Nucleus accumbens (tissue), 56 donors: ENCODE measurements at regions not wholly inside any gene's neighbourhood (a gene's known extent, or its start where the extent isn't known, plus 50 kb on each side); places are given as distances from the start of the nearest gene placed in this dataset.
"Not testable (repeated sequence)": the region's sequence is repeated elsewhere in the genome, so short reads cannot be mapped to it uniquely, and the experiment has no call there.

Experiments
- DNase-seq, 56 donors: peaks; one replicate each; lab custom pipeline; 2025; lab: John Stamatoyannopoulos, UW

DNA sequence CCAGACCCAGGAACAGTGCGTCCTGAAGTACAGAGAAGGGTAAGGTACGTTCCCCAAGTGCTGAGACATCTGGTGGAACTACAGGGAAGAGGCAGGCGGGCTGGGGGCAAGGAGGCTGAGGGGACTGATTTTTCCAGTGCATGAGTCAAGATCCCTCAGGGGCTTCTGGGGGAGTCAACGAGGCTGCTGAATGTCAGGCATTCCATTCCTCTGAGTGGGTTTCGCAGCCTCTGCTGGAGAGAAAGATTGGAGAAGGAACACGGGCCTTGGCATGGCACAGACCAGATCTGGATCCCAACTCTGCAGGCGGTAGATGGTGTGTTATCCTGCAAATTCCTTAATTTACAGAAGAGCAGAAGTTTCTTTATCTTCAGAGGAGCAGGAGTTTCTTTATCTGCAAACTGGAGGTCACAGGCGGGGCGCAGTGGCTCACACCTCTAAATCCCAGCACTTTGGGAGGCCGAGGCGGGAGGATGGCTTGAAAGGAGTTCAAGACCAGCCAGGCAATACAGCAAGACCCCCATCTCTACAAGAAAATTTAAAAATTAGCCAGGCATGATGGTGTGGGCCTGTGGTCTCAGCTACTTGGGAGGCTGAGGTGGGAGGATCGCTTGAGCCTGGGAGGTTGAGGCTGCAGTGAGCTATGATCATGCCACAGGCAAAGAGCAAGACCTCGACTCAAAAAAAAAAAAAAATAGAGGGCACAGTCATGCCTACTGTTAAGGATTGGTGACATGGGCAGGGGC, 132.6 kb upstream of the MAP1LC3B2 start:
- DNase-seq: no peak

DNA sequence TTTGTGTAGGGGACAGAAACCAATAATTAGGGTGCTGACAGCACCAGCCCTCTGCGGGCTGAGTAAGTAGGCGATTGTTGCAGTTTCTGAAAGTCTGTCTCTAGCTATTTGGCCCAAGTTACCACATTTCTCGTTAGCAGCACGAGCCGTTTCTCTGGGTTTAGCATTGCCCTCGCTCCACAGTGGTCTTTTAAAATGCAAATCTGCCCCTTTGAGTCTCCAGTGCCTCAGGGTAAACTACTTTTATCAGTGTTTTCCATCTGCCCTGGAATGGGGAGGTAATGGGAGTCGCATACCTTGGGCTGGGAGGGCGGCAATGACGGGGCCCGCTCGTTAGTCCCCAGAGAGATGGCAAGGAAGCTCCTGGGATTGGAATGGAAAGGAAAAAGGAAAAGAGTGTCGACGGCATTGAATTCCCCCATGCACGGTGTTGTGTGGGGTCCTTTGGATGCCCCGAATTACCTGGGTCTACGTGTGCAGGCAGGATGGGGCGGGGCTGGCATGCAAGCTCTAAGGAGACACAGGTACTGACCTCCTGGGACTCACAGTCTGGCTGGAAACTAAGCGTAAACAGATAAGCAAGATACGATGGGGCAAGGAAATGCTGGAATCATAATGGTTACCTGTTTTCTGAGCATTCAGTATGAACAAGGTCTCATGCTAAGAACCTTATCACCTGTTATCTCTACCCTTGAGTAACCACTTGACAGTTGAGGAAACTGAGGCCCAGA, 131.8 kb upstream of the MAP1LC3B2 start:
- DNase-seq: no peak

DNA sequence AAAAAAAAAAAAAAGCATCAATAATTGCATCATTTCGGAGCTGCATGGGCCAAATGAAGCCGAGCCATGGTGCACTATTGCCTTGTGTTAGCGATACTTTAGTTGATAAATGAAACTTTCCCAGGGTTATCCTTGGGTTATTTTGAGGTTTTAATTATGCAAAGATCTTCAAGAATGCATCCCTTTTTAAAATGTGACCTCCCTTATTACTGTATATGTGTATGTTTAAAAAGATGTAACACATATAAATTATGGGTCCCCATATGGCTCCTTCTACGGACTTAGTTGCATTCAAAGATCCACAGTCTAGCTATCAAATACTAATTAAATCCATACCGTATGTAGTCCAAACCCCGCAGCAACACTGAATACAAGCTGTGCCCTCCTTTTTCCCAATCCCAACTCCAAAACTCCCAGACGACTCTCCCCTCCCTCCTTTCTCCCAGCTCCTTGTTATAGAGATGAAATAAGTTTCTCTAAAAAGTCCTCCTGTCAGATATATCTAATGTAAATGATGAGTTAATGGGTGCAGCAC, 129.3 kb upstream of the MAP1LC3B2 start:
- no peak for DNase-seq

GRCh38 chr12:116430911-116431565, 128.1 kb upstream of the MAP1LC3B2 start:
- no peak for DNase-seq

- DNase-seq: no peak
Measured at GRCh38 chr12:116431677-116432300, 127.4 kb upstream of the MAP1LC3B2 start.

GRCh38 chr12:116432314-116432750, 126.8 kb upstream of the MAP1LC3B2 start:
- DNase-seq: no peak

- no peak for DNase-seq
Measured at GRCh38 chr12:116433249-116433648, 125.9 kb upstream of the MAP1LC3B2 start.

DNA sequence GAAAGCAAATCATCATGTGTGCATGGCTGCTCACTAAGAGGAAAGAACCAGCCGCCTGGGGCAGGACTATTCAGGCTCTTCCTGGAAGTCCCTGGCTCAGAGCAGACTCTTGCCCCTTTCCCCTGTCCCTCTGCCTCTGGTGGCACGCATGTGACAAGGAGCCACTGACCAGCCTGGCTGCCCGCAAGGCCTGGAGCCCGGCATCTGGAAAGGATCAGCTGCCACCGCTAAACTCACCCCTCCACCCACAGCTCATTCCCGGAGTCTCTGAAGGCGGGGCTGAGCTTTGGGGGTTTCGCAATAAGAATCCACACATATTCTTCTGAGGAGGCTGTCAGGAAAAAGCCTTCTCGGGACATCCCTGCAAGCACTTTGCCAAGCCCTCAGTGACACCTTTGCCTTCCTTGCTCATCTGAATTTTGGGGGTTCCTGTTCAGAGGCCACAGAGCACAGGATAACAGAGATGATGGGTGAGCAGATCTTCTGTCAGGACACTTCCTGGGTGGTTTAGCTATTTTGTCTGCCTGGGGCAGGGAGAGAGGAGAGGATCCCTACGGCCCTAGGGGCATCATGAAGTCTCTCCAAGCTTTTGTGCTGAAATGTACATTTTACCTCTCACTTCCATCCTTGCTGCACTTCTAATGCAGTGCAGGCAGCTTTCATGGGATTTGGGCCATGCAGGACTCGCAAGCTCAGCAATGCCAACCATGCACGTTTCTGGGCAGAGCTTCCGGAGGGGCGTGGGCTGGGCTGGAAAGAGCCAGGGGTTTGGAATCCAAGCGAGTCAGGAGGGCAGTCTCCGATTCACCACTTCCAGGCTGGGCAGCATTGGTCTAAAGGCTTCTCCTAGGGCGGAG, 124.8 kb upstream of the MAP1LC3B2 start:
- DNase-seq: peak in 30 of 56 donors; percentile 1 to 61 (median 8)

- no peak for DNase-seq
Measured at GRCh38 chr12:116435984-116436383, 123.2 kb upstream of the MAP1LC3B2 start.

DNA sequence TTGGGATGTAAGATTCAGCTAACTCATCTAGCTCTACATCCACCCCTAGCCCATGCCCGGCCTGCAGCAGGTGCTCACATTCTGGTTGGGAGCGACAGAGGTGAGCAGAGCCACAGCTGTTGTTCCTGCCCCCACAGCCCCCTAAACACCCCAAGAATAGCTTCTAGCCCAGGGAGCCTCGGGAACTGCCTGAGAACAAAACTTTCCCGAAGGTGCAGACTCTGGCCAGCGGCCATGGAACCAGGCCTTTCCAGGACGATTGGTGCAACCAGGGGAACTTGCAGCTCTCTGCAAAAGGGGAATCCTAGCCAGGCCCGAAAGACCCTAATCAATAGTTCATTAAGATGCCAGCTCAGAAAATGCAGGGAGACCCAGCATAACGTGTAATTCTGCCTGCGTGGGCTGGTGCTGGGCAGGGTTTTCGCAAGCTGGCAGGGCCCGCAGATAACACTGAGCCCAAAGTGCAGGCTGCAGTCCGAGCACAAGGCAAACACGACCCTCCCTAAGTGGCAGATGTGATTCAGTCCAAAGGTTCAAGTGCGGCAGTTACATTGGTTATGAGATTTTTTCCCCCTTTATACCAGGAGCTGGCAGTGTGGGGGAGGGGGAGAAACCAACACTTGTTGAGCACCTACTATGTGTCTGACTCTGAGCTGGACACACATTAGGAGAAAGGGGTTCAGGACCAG, 122.5 kb upstream of the MAP1LC3B2 start:
- DNase-seq: no peak

DNA sequence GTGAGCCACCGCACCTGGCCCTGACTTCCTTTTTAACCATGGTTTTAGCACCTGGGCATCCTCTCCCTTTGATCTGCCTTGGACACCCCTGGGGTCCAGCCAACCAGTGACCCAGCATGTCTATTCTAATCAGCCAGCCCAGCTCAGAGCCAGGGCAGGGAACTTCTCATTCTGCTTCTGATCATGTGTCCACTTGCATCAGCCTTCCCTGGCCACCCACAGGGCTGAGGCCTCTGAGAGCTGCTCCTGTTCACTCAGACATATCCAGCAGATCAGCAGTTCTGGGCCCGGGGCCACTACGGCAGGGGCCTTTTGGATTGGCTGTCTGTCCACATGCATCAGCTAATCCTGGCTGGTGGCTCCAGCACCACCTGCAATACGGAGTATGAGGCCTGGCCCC, 117.9 kb upstream of the MAP1LC3B2 start:
- DNase-seq: peak in 3 of 56 donors; percentile 3 to 12 (median 8)

GRCh38 chr12:116442304-116442703, 116.9 kb upstream of the MAP1LC3B2 start:
- no peak for DNase-seq

GRCh38 chr12:116442946-116443345, 116.2 kb upstream of the MAP1LC3B2 start:
- DNase-seq: no peak

GRCh38 chr12:116443821-116444589, 115.2 kb upstream of the MAP1LC3B2 start:
- no peak for DNase-seq

- no peak for DNase-seq
Measured at GRCh38 chr12:116444590-116444943, 114.6 kb upstream of the MAP1LC3B2 start.

DNA sequence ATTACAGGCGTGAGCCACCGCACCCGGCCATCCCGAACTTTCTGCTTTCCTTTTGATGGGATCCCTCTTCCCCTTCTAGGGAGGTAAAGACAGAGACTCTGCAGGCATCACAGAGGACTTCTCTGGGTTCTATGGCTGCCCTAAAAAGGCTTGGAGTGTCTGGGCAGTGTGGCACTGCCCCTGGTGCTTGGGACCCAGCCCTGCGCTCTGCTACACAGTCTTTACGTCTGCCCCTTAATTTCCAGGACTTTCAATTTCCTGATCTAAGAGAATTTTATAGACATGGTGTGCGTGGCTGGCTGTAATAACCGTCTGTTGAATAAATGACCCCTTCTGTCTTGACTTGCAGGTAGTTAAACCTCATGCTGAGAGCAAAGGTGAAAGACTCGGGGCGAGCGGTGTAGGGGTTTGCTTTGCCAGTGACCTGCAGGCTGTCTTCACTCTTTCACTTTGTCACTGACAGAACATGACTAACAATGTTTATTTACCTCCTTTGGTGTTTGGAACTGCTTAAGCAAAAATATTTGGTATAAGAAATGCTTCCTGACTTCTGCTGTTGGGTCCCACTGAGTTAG, 110.9 kb upstream of the MAP1LC3B2 start:
- no peak for DNase-seq

GRCh38 chr12:116450406-116450910, 108.7 kb upstream of the MAP1LC3B2 start:
- no peak for DNase-seq

- DNase-seq: not testable (repeated sequence)
Measured at GRCh38 chr12:116452975-116453374, 106.2 kb upstream of the MAP1LC3B2 start.
